CD4-positive, alpha-beta T cell treated with Interleukin-1 beta for 1 hour (primary cell): ENCODE measurements at regions not wholly inside any gene's neighbourhood (a gene's known extent, or its start where the extent isn't known, plus 50 kb on each side); places are given as distances from the start of the nearest gene placed in this dataset.

Source experiments
- DNase-seq, 2 donors: peaks; one replicate each; pipeline ENCODE4 v3.0.0-alpha.2; 2020 to 2022

DNA sequence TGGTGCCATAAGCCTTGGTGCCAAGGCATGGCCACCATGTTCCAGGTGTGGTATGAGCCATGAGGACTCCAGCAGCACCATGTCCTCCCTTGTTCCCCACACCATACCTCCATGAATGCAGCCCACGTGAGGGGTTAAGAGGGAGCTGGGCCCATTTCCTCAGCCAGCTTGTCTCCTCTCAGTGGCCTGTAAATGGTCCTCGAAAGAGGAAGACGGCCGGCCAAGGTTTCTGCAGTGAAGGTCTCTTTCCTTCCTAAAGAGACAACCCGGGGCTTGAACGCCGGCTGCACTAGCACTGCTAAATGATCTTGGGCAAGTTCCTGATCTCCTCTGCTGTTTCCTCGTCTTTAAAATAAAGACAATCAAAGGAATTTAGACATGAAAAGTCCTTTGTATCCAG lies 154.0 kb downstream of the BMP7 start:
- no peak for DNase-seq

DNA sequence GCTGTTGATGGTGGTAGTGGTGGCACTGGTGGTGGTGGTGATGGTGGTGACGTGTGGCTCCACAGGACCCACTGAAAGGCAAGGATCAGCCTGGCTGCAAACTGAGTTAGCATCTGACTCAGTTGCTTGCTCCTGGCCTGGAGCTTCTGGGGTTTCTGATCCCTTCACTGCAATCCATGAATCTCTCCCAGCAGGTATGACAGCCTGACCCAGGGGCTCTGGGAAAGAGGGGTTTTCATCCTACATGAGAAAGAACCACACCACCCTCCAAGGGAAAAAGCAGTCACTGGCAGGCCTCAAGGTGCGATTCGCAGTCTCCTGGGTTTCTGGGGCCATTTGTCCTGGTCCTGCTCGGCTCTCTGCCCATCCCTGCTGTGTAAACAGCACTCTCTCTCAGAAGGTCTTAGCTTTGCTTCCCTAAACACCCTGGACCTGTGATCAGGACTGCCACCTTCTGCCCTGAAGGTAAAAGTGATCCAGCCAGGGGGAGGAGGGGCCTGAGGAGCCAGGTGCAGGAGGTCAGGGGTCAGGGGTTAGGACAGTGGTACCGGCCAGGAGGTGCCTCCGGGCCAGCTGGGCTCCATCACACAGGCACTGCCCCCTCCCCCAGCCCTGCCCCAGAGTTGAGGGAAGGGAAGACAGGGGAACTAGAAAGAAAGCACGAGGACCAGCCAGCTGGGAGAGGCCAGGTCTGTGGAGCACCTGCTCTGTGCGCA lies 152.0 kb downstream of the BMP7 start:
- no peak for DNase-seq

DNA sequence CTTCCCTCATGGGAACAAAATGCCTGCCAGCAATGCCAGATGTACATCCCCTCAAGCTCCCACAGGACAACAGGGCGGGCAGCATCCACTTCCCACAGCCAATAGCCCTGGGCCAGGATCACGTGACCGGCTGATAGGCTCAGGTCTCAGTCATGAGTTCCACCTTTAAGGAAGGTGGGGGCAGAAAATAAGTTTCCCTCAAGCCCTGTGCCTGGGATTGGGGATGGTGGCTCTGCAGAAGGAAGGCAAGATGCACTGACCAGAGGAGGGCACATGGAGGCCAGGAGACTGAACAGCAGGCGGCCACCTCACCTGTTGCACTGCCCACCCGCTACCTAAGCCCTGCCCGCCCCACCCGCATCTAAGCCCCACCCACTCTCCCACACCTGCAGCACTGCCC lies 149.1 kb downstream of the BMP7 start:
- DNase-seq = no peak

DNA sequence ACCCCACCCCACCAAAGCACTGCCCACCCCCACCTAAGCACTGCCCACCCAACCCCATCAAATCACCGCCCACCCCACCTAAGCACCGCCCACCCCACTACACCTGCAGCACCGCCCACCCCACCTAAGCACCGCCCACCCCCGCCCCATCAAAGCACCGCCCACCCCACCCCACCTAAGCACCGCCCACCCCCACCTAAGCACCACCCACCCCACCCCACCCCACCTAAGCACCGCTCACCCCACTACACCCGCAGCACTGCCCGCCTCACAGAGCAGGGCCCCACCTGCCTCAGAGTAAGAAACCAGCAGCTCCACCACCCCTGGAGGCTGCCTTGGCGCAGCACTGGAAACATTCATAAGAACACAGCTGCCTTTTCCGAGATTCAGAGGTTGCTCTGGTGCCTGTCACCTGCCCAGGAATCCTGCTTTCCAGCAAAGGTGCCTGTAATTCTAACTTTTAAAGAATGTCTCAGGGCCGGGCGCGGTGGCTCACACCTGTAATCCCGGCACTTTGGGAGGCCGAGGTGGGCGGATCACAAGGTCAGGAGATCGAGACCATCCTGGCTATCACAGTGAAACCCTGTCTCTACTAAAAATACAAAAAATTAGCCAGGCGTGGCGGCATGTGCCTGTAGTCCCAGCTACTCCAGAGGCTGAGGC lies 148.2 kb downstream of the BMP7 start:
- DNase-seq = no peak
